ENCODE measurements at regions not wholly inside any gene's neighbourhood (a gene's known extent, or its start where the extent isn't known, plus 50 kb on each side); places are given as distances from the start of the nearest gene placed in this dataset.

DNA sequence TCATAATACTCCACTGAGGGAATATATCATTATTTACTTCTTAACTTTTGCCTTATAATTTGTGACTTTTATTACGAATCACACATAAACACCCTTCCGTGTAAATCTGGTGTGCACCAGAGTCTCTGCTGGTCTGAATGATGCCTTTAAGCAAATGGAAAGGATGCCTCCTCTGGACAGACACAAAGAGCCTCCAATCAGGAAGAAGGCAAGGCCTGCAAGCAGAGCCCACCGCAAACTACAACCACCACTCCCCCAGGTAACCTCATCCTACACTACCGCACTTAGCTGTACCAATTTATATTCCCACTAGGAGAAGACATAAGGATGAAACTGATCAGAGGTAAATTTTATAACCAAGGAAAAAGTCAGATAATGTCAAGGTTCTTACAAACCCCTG is 137.6 kb downstream of the KLF12 start:
- Histone ChIP-seq H3K4me1 (ENCODE audit: control insufficient read depth, insufficient read depth, low read length) (no peaks in the 10 kb centered on the region), H3K9me3 (ENCODE audit: control insufficient read depth, insufficient read depth, low read depth, low read length) (no peaks in the 10 kb centered on the region), H3K27ac (ENCODE audit: extremely low read depth, low read depth, low read length) (no peak overlapping the region), H3K36me3 (ENCODE audit: control insufficient read depth in 2 of 2, insufficient read depth in 1 of 2, low read length in 2 of 2) (peaks cover 0 to 7% of the 10 kb centered on the region in 2 experiments; a peak in 1 of 3 replicates), H3K4me3 (ENCODE audit: low read depth, low read length) (no peak overlapping the region)
- ChIA-PET CTCF (interaction anchor here (0.6 to 0.7 kb wide), 2 partner anchors 26 to 771 kb away, joined by 3 read pairs; no protein-coding TSS in a partner anchor), POLR2A (no interaction called here)
- no peak for TF ChIP-seq ZNF394 (tag by site-specific recombination; IDR thresholded peaks at IDR 0.05; ENCODE audit: borderline replicate concordance)

DNA sequence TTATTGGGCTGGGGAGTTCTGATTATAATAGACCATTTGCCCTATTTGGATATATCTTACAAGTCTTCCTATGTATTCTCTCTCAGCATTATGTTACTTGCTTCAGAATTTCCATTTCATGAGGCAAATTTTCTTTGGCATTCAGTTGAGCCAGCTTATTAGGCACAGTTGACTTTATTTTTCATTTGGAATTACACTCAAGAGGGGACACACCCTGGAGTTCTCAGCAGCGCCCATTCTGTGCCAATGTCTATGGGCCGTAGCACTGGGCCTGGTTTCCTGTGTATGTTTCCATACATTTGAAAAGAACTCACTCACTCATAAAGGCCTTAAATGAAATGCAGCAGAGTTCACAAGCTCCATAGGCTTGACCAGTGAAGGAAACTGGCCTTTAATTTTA is 138.5 kb downstream of the KLF12 start:
- CTCF ChIA-PET: interaction anchor here (0.6 kb wide), 1 partner anchor 771 kb away, joined by 3 read pairs; no protein-coding TSS in a partner anchor
- POLR2A ChIA-PET: no interaction called here

DNA sequence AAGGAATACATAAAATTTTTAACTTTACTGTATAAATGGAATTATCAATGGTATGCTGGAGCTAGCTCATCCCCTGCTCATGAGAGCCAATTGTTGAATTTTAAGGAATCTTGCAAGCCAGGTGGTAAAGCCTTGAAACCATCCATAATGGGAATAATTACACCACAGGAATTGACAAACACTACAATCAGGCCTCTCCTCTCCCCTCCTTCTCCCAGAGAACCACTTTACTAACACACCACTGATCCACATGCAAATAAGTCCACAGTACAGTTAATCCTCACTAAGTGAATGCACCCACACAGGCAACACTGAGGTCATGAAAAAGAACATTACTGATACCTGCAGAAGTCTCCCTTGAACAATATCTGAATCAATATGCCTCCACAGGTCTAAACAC is 140.5 kb downstream of the KLF12 start:
- CTCF ChIA-PET: no interaction called here
- H3K4me1 ChIP-seq (ENCODE audit: control insufficient read depth, insufficient read depth, low read length): no peaks in the 10 kb centered on the region; the same call in 1 of the 2 replicates
- POLR2A ChIA-PET: no interaction called here
- no peaks in the 10 kb centered on the region for H3K9me3 ChIP-seq (ENCODE audit: control insufficient read depth, insufficient read depth, low read depth, low read length)
- H3K27ac ChIP-seq (ENCODE audit: extremely low read depth, low read depth, low read length): no peak overlapping the region
- H3K36me3 ChIP-seq (ENCODE audit: control insufficient read depth in 2 of 2, insufficient read depth in 1 of 2, low read length in 2 of 2): peaks cover 0 to 7% of the 10 kb centered on the region in 2 experiments; a peak in 1 of 3 replicates
- no peak overlapping the region for H3K4me3 ChIP-seq (ENCODE audit: low read depth, low read length)
- TF ChIP-seq, protein P1, sequence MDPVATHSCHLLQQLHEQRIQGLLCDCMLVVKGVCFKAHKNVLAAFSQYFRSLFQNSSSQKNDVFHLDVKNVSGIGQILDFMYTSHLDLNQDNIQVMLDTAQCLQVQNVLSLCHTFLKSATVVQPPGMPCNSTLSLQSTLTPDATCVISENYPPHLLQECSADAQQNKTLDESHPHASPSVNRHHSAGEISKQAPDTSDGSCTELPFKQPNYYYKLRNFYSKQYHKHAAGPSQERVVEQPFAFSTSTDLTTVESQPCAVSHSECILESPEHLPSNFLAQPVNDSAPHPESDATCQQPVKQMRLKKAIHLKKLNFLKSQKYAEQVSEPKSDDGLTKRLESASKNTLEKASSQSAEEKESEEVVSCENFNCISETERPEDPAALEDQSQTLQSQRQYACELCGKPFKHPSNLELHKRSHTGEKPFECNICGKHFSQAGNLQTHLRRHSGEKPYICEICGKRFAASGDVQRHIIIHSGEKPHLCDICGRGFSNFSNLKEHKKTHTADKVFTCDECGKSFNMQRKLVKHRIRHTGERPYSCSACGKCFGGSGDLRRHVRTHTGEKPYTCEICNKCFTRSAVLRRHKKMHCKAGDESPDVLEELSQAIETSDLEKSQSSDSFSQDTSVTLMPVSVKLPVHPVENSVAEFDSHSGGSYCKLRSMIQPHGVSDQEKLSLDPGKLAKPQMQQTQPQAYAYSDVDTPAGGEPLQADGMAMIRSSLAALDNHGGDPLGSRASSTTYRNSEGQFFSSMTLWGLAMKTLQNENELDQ (tag by site-specific recombination; IDR thresholded peaks at IDR 0.05; ENCODE audit: low read depth): no peak
- TF ChIP-seq ZNF23 (tag by site-specific recombination; IDR thresholded peaks at IDR 0.05; ENCODE audit: borderline replicate concordance) (no peak), SETDB1 (IDR thresholded peaks at IDR 0.05; ENCODE audit: insufficient read length, low read length) (no peak), ZSCAN30 (tag by site-specific recombination; IDR thresholded peaks at IDR 0.05) (no peak), ZNF658 (tag by site-specific recombination; IDR thresholded peaks at IDR 0.05) (no peak), ZNF24 (tag by site-specific recombination; IDR thresholded peaks at IDR 0.05) (no peak), ZBTB17 (tag by site-specific recombination; IDR thresholded peaks at IDR 0.05) (no peak), ZNF776 (tag by site-specific recombination; IDR thresholded peaks at IDR 0.05; ENCODE audit: borderline replicate concordance) (no peak), EGR2 (tag by site-specific recombination; IDR thresholded peaks at IDR 0.05; ENCODE audit: low read depth) (no peak)
- TF ChIP-seq, protein P2, sequence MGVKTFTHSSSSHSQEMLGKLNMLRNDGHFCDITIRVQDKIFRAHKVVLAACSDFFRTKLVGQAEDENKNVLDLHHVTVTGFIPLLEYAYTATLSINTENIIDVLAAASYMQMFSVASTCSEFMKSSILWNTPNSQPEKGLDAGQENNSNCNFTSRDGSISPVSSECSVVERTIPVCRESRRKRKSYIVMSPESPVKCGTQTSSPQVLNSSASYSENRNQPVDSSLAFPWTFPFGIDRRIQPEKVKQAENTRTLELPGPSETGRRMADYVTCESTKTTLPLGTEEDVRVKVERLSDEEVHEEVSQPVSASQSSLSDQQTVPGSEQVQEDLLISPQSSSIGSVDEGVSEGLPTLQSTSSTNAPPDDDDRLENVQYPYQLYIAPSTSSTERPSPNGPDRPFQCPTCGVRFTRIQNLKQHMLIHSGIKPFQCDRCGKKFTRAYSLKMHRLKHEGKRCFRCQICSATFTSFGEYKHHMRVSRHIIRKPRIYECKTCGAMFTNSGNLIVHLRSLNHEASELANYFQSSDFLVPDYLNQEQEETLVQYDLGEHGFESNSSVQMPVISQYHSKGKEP (tag by site-specific recombination; IDR thresholded peaks at IDR 0.05): no peak
- TF ChIP-seq, protein P3, sequence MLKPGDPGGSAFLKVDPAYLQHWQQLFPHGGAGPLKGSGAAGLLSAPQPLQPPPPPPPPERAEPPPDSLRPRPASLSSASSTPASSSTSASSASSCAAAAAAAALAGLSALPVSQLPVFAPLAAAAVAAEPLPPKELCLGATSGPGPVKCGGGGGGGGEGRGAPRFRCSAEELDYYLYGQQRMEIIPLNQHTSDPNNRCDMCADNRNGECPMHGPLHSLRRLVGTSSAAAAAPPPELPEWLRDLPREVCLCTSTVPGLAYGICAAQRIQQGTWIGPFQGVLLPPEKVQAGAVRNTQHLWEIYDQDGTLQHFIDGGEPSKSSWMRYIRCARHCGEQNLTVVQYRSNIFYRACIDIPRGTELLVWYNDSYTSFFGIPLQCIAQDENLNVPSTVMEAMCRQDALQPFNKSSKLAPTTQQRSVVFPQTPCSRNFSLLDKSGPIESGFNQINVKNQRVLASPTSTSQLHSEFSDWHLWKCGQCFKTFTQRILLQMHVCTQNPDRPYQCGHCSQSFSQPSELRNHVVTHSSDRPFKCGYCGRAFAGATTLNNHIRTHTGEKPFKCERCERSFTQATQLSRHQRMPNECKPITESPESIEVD (tag by site-specific recombination; IDR thresholded peaks at IDR 0.05): no peak
- TF ChIP-seq, protein P4, sequence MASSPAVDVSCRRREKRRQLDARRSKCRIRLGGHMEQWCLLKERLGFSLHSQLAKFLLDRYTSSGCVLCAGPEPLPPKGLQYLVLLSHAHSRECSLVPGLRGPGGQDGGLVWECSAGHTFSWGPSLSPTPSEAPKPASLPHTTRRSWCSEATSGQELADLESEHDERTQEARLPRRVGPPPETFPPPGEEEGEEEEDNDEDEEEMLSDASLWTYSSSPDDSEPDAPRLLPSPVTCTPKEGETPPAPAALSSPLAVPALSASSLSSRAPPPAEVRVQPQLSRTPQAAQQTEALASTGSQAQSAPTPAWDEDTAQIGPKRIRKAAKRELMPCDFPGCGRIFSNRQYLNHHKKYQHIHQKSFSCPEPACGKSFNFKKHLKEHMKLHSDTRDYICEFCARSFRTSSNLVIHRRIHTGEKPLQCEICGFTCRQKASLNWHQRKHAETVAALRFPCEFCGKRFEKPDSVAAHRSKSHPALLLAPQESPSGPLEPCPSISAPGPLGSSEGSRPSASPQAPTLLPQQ (tag by site-specific recombination; IDR thresholded peaks at IDR 0.05): no peak

More for the DNA sequence above, 138.5 kb downstream of the KLF12 start:
- TF ChIP-seq, protein P5, sequence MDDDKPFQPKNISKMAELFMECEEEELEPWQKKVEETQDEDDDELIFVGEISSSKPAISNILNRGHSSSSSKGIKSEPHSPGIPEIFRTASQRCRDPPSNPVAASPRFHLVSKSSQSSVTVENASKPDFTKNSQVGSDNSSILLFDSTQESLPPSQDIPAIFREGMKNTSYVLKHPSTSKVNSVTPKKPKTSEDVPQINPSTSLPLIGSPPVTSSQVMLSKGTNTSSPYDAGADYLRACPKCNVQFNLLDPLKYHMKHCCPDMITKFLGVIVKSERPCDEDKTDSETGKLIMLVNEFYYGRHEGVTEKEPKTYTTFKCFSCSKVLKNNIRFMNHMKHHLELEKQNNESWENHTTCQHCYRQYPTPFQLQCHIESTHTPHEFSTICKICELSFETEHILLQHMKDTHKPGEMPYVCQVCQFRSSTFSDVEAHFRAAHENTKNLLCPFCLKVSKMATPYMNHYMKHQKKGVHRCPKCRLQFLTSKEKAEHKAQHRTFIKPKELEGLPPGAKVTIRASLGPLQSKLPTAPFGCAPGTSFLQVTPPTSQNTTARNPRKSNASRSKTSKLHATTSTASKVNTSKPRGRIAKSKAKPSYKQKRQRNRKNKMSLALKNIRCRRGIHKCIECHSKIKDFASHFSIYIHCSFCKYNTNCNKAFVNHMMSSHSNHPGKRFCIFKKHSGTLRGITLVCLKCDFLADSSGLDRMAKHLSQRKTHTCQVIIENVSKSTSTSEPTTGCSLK (tag by site-specific recombination; IDR thresholded peaks at IDR 0.05): no peak
- TF ChIP-seq ZNF571 (tag by site-specific recombination; IDR thresholded peaks at IDR 0.05) (no peak), HOXA7 (CRISPR knock-in tag; IDR thresholded peaks at IDR 0.05; ENCODE audit: borderline replicate concordance) (no peak), ZNF600 (tag by site-specific recombination; IDR thresholded peaks at IDR 0.05) (no peak), ZNF248 (tag by site-specific recombination; IDR thresholded peaks at IDR 0.05) (no peak), ZNF558 (tag by site-specific recombination; IDR thresholded peaks at IDR 0.05) (no peak)
- TF ChIP-seq, protein P6, sequence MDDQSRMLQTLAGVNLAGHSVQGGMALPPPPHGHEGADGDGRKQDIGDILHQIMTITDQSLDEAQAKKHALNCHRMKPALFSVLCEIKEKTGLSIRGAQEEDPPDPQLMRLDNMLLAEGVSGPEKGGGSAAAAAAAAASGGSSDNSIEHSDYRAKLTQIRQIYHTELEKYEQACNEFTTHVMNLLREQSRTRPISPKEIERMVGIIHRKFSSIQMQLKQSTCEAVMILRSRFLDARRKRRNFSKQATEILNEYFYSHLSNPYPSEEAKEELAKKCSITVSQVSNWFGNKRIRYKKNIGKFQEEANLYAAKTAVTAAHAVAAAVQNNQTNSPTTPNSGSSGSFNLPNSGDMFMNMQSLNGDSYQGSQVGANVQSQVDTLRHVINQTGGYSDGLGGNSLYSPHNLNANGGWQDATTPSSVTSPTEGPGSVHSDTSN (CRISPR knock-in tag; IDR thresholded peaks at IDR 0.05): no peak
- Histone ChIP-seq H3K4me3 (ENCODE audit: low read depth, low read length) (no peak overlapping the region), H3K36me3 (ENCODE audit: control insufficient read depth in 2 of 2, insufficient read depth in 1 of 2, low read length in 2 of 2) (peaks cover 0 to 7% of the 10 kb centered on the region in 2 experiments; a peak in 1 of 3 replicates), H3K4me1 (ENCODE audit: control insufficient read depth, insufficient read depth, low read length) (no peaks in the 10 kb centered on the region), H3K9me3 (ENCODE audit: control insufficient read depth, insufficient read depth, low read depth, low read length) (no peaks in the 10 kb centered on the region), H3K27ac (ENCODE audit: extremely low read depth, low read depth, low read length) (no peak overlapping the region)

Measured in HEK293 (cell line).